ENCODE measurements at regions not wholly inside any gene's neighbourhood (a gene's known extent, or its start where the extent isn't known, plus 50 kb on each side); places are given as distances from the start of the nearest gene placed in this dataset.

GRCh38 chr7:117997862-117998825 lies 124.9 kb upstream of the CTTNBP2 start:
- H3K9ac ChIP-seq (ENCODE audit: low read length) = no peak overlapping the region
- no peaks in the 10 kb centered on the region for H3K79me2 ChIP-seq (ENCODE audit: insufficient read depth, low read length)
- H3K36me3 ChIP-seq (ENCODE audit: insufficient read depth, low read length) = no peaks in the 10 kb centered on the region
- FAIRE-seq (no peak), DNase-seq (ENCODE audit: low read depth) (peak; percentile 42)
- peaks cover 8% of the 10 kb centered on the region for H3K4me1 ChIP-seq (ENCODE audit: insufficient read depth, low read length)
- H2AFZ ChIP-seq (ENCODE audit: low read depth, low read length) = no peak overlapping the region
- H3K4me3 ChIP-seq (ENCODE audit: insufficient read depth, low read depth, low read length) = no peak overlapping the region
- Mint-ChIP-seq H3K4me3 (ENCODE audit: unreplicated experiment) (no peak overlapping the region), H3K27me3 (ENCODE audit: low read depth, unreplicated experiment) (no peaks in the 10 kb centered on the region), H3K36me3 (ENCODE audit: low read depth, unreplicated experiment) (no peaks in the 10 kb centered on the region), H3K9me3 (ENCODE audit: unreplicated experiment) (peaks cover 2% of the 10 kb centered on the region), H3K27ac (ENCODE audit: unreplicated experiment) (peak overlapping the region; percentile 87), H3K4me1 (ENCODE audit: low read depth, unreplicated experiment) (peaks cover 30% of the 10 kb centered on the region)
- TF ChIP-seq, protein P1, sequence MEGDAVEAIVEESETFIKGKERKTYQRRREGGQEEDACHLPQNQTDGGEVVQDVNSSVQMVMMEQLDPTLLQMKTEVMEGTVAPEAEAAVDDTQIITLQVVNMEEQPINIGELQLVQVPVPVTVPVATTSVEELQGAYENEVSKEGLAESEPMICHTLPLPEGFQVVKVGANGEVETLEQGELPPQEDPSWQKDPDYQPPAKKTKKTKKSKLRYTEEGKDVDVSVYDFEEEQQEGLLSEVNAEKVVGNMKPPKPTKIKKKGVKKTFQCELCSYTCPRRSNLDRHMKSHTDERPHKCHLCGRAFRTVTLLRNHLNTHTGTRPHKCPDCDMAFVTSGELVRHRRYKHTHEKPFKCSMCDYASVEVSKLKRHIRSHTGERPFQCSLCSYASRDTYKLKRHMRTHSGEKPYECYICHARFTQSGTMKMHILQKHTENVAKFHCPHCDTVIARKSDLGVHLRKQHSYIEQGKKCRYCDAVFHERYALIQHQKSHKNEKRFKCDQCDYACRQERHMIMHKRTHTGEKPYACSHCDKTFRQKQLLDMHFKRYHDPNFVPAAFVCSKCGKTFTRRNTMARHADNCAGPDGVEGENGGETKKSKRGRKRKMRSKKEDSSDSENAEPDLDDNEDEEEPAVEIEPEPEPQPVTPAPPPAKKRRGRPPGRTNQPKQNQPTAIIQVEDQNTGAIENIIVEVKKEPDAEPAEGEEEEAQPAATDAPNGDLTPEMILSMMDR (IDR thresholded peaks at IDR 0.05; ENCODE audit: insufficient read depth, low read depth, low read length) = no peak
- TF ChIP-seq EZH2 (IDR thresholded peaks at IDR 0.05; ENCODE audit: insufficient read depth, low read length) = no peak
- H3K4me2 ChIP-seq (ENCODE audit: low read length) = peak overlapping the region; percentile 30
- H4K20me1 ChIP-seq (ENCODE audit: insufficient read depth, low read length) = no peaks in the 10 kb centered on the region
- no peaks in the 10 kb centered on the region for H3K9me3 ChIP-seq (ENCODE audit: insufficient read depth, low read depth, low read length)
- H3K27me3 ChIP-seq (ENCODE audit: insufficient read depth, low read length) = no peaks in the 10 kb centered on the region
- no peak overlapping the region for H3K27ac ChIP-seq (ENCODE audit: low read depth, low read length)

DNA sequence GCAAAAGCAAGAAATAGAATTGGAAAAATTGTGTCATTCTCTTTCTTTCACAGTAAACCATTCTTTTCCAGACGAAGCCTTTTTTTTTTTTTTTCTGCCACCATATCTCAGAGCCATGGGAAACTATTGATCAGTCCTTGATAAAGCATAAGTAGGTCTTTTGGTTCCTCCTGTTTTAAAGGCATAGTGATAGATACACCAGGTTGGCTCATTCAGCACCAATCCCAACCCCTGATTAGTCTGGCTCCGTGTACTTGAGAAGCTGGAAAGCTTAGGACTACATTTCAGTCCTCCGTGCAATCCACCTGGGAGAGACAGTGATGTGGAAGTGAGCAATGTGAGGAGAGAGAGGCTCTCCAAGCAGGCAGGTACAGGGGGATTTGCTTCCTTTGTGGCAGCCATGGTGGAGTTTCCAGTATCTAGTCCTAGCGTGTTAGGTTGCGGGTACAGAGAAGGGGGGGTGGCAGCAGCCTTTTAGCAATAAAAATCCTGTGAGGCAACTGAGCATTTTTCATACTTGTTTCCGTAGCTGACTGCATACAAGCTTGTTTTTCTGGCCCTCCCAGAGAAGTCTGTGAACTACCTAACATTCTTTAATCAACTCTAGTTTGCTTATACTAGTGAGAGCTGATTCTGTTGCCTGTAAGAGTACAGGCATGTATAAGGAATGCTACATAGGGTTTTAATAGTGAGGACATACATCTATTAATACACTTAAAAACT lies 127.4 kb upstream of the CTTNBP2 start:
- Mint-ChIP-seq H3K4me1 (ENCODE audit: low read depth, unreplicated experiment) (peaks cover 39% of the 10 kb centered on the region), H3K9me3 (ENCODE audit: unreplicated experiment) (no peaks in the 10 kb centered on the region), H3K27me3 (ENCODE audit: low read depth, unreplicated experiment) (peaks cover under 1% of the 10 kb centered on the region), H3K4me3 (ENCODE audit: unreplicated experiment) (no peak overlapping the region), H3K27ac (ENCODE audit: unreplicated experiment) (no peak overlapping the region), H3K36me3 (ENCODE audit: low read depth, unreplicated experiment) (no peaks in the 10 kb centered on the region)
- no peaks in the 10 kb centered on the region for H3K36me3 ChIP-seq (ENCODE audit: insufficient read depth, low read length)
- H3K4me2 ChIP-seq (ENCODE audit: low read length) = no peak overlapping the region
- FAIRE-seq (no peak), DNase-seq (ENCODE audit: low read depth) (no peak)
- H4K20me1 ChIP-seq (ENCODE audit: insufficient read depth, low read length) = no peaks in the 10 kb centered on the region
- H3K4me3 ChIP-seq (ENCODE audit: insufficient read depth, low read depth, low read length) = no peak overlapping the region
- H3K4me1 ChIP-seq (ENCODE audit: insufficient read depth, low read length) = peaks cover 8% of the 10 kb centered on the region
- H3K9ac ChIP-seq (ENCODE audit: low read length) = no peak overlapping the region
- H3K9me3 ChIP-seq (ENCODE audit: insufficient read depth, low read depth, low read length) = no peaks in the 10 kb centered on the region
- H3K79me2 ChIP-seq (ENCODE audit: insufficient read depth, low read length) = no peaks in the 10 kb centered on the region
- H3K27ac ChIP-seq (ENCODE audit: low read depth, low read length) = no peak overlapping the region
- TF ChIP-seq, protein P1 (IDR thresholded peaks at IDR 0.05; ENCODE audit: insufficient read depth, low read depth, low read length) = no peak
- no peak overlapping the region for H2AFZ ChIP-seq (ENCODE audit: low read depth, low read length)
- peaks cover 2% of the 10 kb centered on the region for H3K27me3 ChIP-seq (ENCODE audit: insufficient read depth, low read length)

All from astrocyte (in vitro differentiated cells and primary cell).